ENCODE measurements at regions not wholly inside any gene's neighbourhood (a gene's known extent, or its start where the extent isn't known, plus 50 kb on each side); places are given as distances from the start of the nearest gene placed in this dataset.

GRCh38 chr2:236871500-236872001 is 214.1 kb upstream of the COPS8 start:
- Histone ChIP-seq H3K36me3 (ENCODE audit: control insufficient read depth in 4 of 4, insufficient read depth in 4 of 4, low read length in 4 of 4) (no peaks in the 10 kb centered on the region), H3K27me3 (ENCODE audit: control insufficient read depth in 3 of 3, insufficient read depth in 3 of 3, low read length in 2 of 3) (no peaks in the 10 kb centered on the region), H3K4me1 (ENCODE audit: control insufficient read depth in 5 of 5, insufficient read depth in 5 of 5, low read length in 5 of 5) (peaks cover 2 to 11% (median 5%) of the 10 kb centered on the region in 5 donors), H3K27ac (ENCODE audit: low read depth in 1 of 2, low read length in 1 of 2) (peak overlapping the region; percentile 17 to 75), H3K9me3 (ENCODE audit: control insufficient read depth in 4 of 4, insufficient read depth in 3 of 4, low read length in 3 of 4) (no peaks in the 10 kb centered on the region), H3K4me3 (no peak overlapping the region), H3K9ac (ENCODE audit: insufficient read depth in 1 of 2, low read length in 2 of 2) (no peak overlapping the region)
- TF ChIP-seq CTCF (IDR thresholded peaks at IDR 0.05; ENCODE audit: control extremely low read depth, extremely low read depth): no peak
- ATAC-seq (ENCODE audit: insufficient read depth, low FRiP score): peak; percentile 86
- peak in 2 of 3 donors; percentile 49 to 64 for DNase-seq
- WGBS, 2 donors: 19 to 33% methylated on average over 6 of the region's 6 CpGs

- peak overlapping the region; percentile 17 to 68 for H3K27ac ChIP-seq (ENCODE audit: low read depth in 1 of 2, low read length in 1 of 2)
- H3K4me3 ChIP-seq: no peak overlapping the region
- ATAC-seq (ENCODE audit: insufficient read depth, low FRiP score): no peak
- DNase-seq: no peak
- peaks cover 2 to 12% (median 5%) of the 10 kb centered on the region in 5 donors for H3K4me1 ChIP-seq (ENCODE audit: control insufficient read depth in 5 of 5, insufficient read depth in 5 of 5, low read length in 5 of 5)
- no peaks in the 10 kb centered on the region for H3K9me3 ChIP-seq (ENCODE audit: control insufficient read depth in 4 of 4, insufficient read depth in 3 of 4, low read length in 3 of 4)
- no peak for TF ChIP-seq CTCF (IDR thresholded peaks at IDR 0.05; ENCODE audit: control extremely low read depth, extremely low read depth)
- no peaks in the 10 kb centered on the region for H3K36me3 ChIP-seq (ENCODE audit: control insufficient read depth in 4 of 4, insufficient read depth in 4 of 4, low read length in 4 of 4)
- no peaks in the 10 kb centered on the region for H3K27me3 ChIP-seq (ENCODE audit: control insufficient read depth in 3 of 3, insufficient read depth in 3 of 3, low read length in 2 of 3)
- WGBS, 2 donors: 55 to 78% methylated on average over 4 of the region's 4 CpGs
- H3K9ac ChIP-seq (ENCODE audit: insufficient read depth in 1 of 2, low read length in 2 of 2): no peak overlapping the region
Observed at GRCh38 chr2:236872015-236872414, 213.7 kb upstream of the COPS8 start.

GRCh38 chr2:236872981-236873380 is 212.7 kb upstream of the COPS8 start:
- Histone ChIP-seq H3K27me3 (ENCODE audit: control insufficient read depth in 3 of 3, insufficient read depth in 3 of 3, low read length in 2 of 3) (no peaks in the 10 kb centered on the region), H3K36me3 (ENCODE audit: control insufficient read depth in 4 of 4, insufficient read depth in 4 of 4, low read length in 4 of 4) (no peaks in the 10 kb centered on the region), H3K4me1 (ENCODE audit: control insufficient read depth in 5 of 5, insufficient read depth in 5 of 5, low read length in 5 of 5) (peaks cover 2 to 12% (median 5%) of the 10 kb centered on the region in 5 donors), H3K27ac (ENCODE audit: low read depth in 1 of 2, low read length in 1 of 2) (no peak overlapping the region), H3K9me3 (ENCODE audit: control insufficient read depth in 4 of 4, insufficient read depth in 3 of 4, low read length in 3 of 4) (no peaks in the 10 kb centered on the region), H3K4me3 (no peak overlapping the region), H3K9ac (ENCODE audit: insufficient read depth in 1 of 2, low read length in 2 of 2) (no peak overlapping the region)
- no peak for TF ChIP-seq CTCF (IDR thresholded peaks at IDR 0.05; ENCODE audit: control extremely low read depth, extremely low read depth)
- 92 to 96% methylated on average over 7 of the region's 7 CpGs for WGBS, 2 donors
- no peak for DNase-seq
- no peak for ATAC-seq (ENCODE audit: insufficient read depth, low FRiP score)

GRCh38 chr2:236873636-236874035 is 212.1 kb upstream of the COPS8 start:
- Histone ChIP-seq H3K9ac (ENCODE audit: insufficient read depth in 1 of 2, low read length in 2 of 2) (no peak overlapping the region), H3K27ac (ENCODE audit: low read depth in 1 of 2, low read length in 1 of 2) (no peak overlapping the region), H3K9me3 (ENCODE audit: control insufficient read depth in 4 of 4, insufficient read depth in 3 of 4, low read length in 3 of 4) (no peaks in the 10 kb centered on the region), H3K4me3 (no peak overlapping the region), H3K4me1 (ENCODE audit: control insufficient read depth in 5 of 5, insufficient read depth in 5 of 5, low read length in 5 of 5) (peaks cover 2 to 12% (median 5%) of the 10 kb centered on the region in 5 donors), H3K27me3 (ENCODE audit: control insufficient read depth in 3 of 3, insufficient read depth in 3 of 3, low read length in 2 of 3) (no peaks in the 10 kb centered on the region), H3K36me3 (ENCODE audit: control insufficient read depth in 4 of 4, insufficient read depth in 4 of 4, low read length in 4 of 4) (no peaks in the 10 kb centered on the region)
- ATAC-seq (ENCODE audit: insufficient read depth, low FRiP score): no peak
- 45 to 64% methylated on average over 4 of the region's 4 CpGs for WGBS, 2 donors
- TF ChIP-seq CTCF (IDR thresholded peaks at IDR 0.05; ENCODE audit: control extremely low read depth, extremely low read depth): no peak
- DNase-seq: peak in 1 of 3 donors; percentile 44
